SH-SY5Y (cell line): ENCODE measurements at regions not wholly inside any gene's neighbourhood (a gene's known extent, or its start where the extent isn't known, plus 50 kb on each side); places are given as distances from the start of the nearest gene placed in this dataset.

Experiments
- GATA2 ChIP-seq: IDR thresholded peaks from 2 replicates; pipeline ENCODE4 v1.6.1; 2011; ENCODE audit warnings: mild to moderate bottlenecking, low read depth, low read length
- GATA3 ChIP-seq: IDR thresholded peaks from 2 replicates; pipeline ENCODE4 v1.6.1; 2011; ENCODE audit warnings: low read depth, mild to moderate bottlenecking, low read length, moderate library complexity

DNA sequence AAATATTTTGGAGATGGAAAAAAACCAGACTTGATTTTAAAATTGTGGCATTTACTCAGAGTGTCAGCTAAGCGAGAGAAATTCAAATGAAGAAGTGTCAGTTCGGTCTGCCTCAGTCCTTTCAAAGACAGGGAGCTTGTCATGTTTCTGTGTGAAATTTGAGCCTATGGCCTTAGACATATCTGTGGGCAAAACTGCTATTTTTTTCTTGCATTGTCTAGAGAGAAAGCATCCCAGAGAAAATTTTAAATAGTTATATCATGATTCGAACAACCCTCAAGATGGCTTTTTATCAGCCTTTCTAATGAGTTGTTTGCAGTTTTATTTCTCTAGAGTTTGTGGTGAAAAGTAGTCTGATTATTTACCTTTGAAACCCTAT is 50.2 kb upstream of the KCNE4 start:
- no peak for TF ChIP-seq GATA2
- TF ChIP-seq GATA3 = no peak
